HG03378 (cell line): ENCODE measurements at regions not wholly inside any gene's neighbourhood (a gene's known extent, or its start where the extent isn't known, plus 50 kb on each side); places are given as distances from the start of the nearest gene placed in this dataset.
"Not testable (repeated sequence)": the region's sequence is repeated elsewhere in the genome, so short reads cannot be mapped to it uniquely, and the experiment has no call there.

ENCODE experiments used
- ATAC-seq: cut with Tn5 transposase; IDR thresholded peaks from one replicate; pipeline ENCODE4 v1.9.1; 2021; ENCODE audit warnings: mild to moderate bottlenecking, moderate library complexity; ENCODE audit not compliant: unreplicated experiment

GRCh38 chr6:169019727-169020491 lies 233.7 kb downstream of the THBS2 start:
- ATAC-seq: no peak

DNA sequence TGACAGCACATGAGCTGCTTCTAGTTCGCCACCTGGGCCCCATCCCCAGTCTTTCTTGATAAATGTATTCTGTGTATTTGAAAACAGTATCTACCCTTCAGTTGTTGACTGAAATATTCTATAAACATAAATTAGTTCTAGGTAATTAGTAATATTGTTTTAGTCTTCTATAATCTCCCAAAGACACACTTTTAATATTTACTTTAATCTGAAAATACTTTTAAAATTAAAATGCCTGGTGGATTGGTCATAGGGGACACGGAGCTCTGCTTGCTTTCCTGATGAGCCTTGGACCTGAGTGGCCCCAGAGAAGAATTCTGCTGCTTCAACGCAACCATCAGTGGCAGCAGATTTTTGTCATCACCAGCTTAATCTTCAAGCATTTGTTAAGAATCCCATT lies 234.5 kb downstream of the THBS2 start:
- ATAC-seq: no peak

DNA sequence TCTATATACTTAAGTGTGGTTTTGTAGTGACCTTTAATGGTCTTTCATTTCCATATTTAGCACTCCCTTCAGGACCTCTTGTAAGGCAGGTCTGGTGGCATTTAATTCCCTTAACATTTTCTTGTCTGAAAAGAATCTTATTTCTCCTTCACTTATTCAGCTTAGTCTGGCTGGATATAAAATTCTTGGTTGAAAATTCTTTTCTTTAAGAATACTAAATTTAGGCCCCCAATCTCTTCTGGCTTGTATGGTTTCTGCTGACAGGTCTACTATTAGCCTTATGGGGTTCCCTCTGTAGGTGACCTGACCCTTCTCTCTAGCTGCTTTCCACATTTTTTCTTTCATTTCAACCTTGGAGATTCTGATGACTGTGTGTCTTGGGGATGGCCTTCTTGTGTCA lies 236.9 kb downstream of the THBS2 start:
- ATAC-seq: no peak

DNA sequence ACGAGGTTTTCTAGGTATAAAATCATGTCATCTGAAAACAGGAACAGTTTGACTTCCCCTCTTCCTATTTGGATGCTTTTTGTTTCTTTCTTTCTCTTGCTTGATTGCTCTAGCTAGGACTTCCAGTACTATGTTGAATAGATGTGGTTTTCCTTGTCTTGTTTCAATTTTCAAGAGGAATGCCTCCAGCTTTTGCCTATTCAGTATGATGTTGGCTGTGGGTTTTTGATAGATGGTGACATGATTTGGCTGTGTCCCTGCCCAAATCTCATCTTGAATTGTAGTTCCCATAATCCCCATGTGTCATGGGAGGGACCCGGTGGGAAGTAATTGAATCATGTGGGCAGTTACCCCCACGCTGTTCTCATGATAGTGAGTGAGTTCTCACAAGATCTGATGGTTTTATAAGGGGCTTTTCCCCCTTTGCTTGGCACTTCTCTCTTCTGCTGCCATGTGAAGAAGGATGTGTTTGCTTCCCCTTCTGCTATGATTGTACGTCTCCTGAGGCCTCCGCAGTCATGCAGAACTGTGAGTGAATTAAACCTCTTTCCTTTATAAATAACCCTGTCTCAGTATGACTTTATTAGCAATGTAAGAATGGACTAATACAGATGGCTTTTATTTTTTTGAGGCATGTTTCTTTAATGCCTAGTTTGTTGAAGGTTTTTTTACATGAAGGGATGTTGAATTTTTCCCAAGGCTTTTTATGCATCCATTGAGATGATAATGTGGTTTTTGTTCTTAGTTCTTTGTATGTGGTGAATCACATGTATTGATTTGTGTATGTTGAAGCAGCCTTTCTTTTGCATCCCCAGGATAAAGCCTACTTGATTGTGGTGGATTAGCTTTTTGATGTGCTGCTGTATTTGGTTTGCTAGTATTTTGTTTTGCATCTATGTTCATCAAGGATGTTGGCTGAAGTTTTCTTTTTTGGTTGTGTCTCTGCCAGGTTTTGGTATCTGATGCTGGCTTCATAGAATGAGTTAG lies 239.1 kb downstream of the THBS2 start:
- no peak for ATAC-seq

GRCh38 chr6:169009628-169010027 lies 244.0 kb downstream of the THBS2 start:
- ATAC-seq: no peak

- ATAC-seq: no peak
These were observed 244.9 kb downstream of the THBS2 start for GRCh38 chr6:169008641-169009257.

DNA sequence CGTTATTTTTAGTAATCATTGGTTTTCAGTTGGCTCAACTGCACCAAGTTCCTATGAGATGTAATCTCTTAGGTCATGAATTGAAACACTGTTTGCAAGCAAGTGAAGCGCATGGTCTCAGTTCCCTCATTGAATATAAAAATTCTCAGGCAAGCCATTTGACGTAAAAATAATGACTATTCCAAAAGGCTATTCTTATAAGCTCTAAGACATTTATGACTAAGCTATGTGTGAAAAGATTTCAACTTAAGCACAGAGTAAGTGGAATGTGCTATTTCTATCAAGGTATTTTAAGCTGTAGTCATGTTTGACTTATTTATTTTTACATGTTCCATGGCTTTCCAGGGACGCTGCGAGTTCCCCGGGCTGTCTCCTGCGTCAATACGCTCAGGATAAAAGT lies 248.5 kb downstream of the THBS2 start:
- no peak for ATAC-seq

DNA sequence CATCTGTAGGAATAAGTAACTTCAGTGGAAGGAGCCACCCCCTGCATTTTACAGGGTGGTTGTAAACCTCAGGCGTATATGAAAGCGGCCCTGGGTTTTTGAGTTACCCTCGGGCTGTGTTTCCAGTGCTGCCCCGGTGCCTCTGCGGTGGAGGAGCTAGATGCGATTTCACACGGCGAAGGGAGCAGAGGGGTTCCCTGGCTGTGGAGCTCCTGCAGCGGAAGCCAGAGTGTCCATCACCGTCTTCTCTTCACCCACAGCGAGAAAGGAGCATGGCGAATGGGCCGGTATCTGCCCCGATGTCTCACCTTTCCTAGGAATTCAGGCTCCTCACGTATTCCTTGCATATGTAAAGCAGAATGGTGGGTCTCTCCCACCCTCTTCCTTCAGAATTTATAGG lies 253.6 kb downstream of the THBS2 start:
- ATAC-seq: no peak

DNA sequence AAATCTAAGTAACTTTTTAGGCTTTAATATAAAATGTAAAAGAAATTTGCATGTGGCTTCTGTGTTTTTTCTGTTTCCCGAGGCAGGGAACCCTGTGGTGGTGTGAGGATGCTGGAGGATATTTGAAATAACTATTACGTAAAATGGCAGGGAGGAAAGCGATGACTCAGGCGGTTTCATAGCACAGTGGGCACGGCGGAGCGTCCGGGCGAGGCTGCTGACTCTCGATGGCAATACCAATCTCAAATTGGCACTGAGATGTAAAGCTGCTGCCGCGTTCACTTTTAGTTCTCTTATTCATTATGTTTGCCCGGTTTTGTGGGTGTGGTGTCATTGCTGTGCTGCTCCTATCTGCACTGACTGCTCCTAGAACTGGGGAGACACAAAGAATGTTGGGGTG lies 254.3 kb downstream of the THBS2 start:
- no peak for ATAC-seq

- no peak for ATAC-seq
These were observed 257.4 kb downstream of the THBS2 start for GRCh38 chr6:168996356-168996625.

- ATAC-seq: no peak
These were observed 257.9 kb downstream of the THBS2 start for GRCh38 chr6:168995526-168996355.

GRCh38 chr6:168994956-168995355 lies 258.7 kb downstream of the THBS2 start:
- ATAC-seq: no peak

GRCh38 chr6:168992446-168993144 lies 261.1 kb downstream of the THBS2 start:
- no peak for ATAC-seq

GRCh38 chr6:168991695-168992094 lies 262.0 kb downstream of the THBS2 start:
- not testable (repeated sequence) for ATAC-seq

GRCh38 chr6:168990019-168990751 lies 263.5 kb downstream of the THBS2 start:
- ATAC-seq: no peak

GRCh38 chr6:168989421-168989820 lies 264.2 kb downstream of the THBS2 start:
- ATAC-seq: no peak

GRCh38 chr6:168988801-168989200 lies 264.8 kb downstream of the THBS2 start:
- ATAC-seq: no peak

GRCh38 chr6:168988280-168988679 lies 265.4 kb downstream of the THBS2 start:
- no peak for ATAC-seq

DNA sequence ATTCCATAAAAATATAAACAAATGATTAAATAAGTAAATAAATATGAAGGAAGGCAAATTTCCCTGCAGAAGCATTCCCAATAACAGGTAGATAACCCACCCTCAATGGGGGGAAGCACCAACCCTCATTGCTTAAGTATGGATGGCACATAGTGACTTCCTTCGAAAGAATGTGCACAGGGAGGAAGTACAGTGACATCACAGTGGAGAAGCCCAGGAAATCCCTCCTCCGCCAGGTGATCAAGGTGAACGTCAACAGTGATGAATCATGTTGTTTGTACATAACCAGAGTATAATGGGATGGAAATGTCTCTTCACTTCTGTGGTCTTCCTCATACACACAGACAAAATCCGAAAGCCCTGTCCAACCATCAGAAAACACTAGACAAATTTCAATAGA lies 267.9 kb downstream of the THBS2 start:
- ATAC-seq: no peak

- no peak for ATAC-seq
These were observed 269.7 kb downstream of the THBS2 start for GRCh38 chr6:168983925-168984324.
